Right cardiac atrium (tissue), 5 donors: ENCODE measurements at regions not wholly inside any gene's neighbourhood (a gene's known extent, or its start where the extent isn't known, plus 50 kb on each side); places are given as distances from the start of the nearest gene placed in this dataset.

ENCODE experiments used
- ATAC-seq, 2 donors: fragments of 200-7000 bp; cut with Tn5 transposase; one replicate each; pipeline versions ENCODE4 v1.8.0 to v1.9.1; 2020; ENCODE audit warnings: moderate library complexity in 2 of 2, mild to moderate bottlenecking in 1 of 2
- DNase-seq, 3 donors: peaks; one replicate each; pipeline ENCODE4 v3.0.0-alpha.2; 2020
- H3K27ac ChIP-seq: one replicate; pipeline ENCODE4 v1.5.1; 2013; ENCODE audit warnings: mild to moderate bottlenecking, low read length, control low read depth, moderate library complexity
- H3K27me3 ChIP-seq: one replicate; pipeline ENCODE4 v1.6.1; 2013; ENCODE audit not compliant: control insufficient read depth, insufficient read depth
- H3K4me1 ChIP-seq: one replicate; pipeline ENCODE4 v1.6.1; 2013; ENCODE audit warnings: low read length; ENCODE audit not compliant: control insufficient read depth, insufficient read depth
- H3K4me3 ChIP-seq: one replicate; pipeline ENCODE4 v1.5.1; 2013; ENCODE audit warnings: low read length, control low read depth
- H3K9me3 ChIP-seq: one replicate; pipeline ENCODE4 v1.6.1; 2013; ENCODE audit warnings: low read length; ENCODE audit not compliant: control insufficient read depth
- WGBS: extraction: QIAGEN DNeasy Blood & Tissue Kit; methylation state at CpG from one replicate; pipeline ENCODE4 v1.1.7; 2013; 5-methylcytosine and 5-hydroxymethylcytosine counted together
- intact Hi-C, 4 donors: fragments of 100-400 bp; cut with DNase I; formaldehyde crosslinking; loops; one replicate each; pipeline versions ENCODE4 v1.11.0 to v1.14.0; 2022 to 2023
- donor health status: healthy with polysubstance abuse.
- donor health status: DM: no; HTN: yes; CAD: no.
- donor health status: DM: no; HTN: no; CAD: no.
- donor health status: DM: no; HTN: yes; CAD: no; lungs with severe emphysema.
- donor health status: DM: yes; HTN: yes; CAD: no.

- 90% methylated on average over 7 of the region's 7 CpGs for WGBS
- Histone ChIP-seq H3K27ac (no peak overlapping the region), H3K4me1 (no peaks in the 10 kb centered on the region), H3K4me3 (no peak overlapping the region), H3K9me3 (peaks cover 1% of the 10 kb centered on the region), H3K27me3 (no peaks in the 10 kb centered on the region)
- intact Hi-C loops, result no loop called here
- ATAC-seq (no peak), DNase-seq (no peak)
These were observed 1244.1 kb upstream of the CDH6 start for GRCh38 chr5:29949301-29949872.

- Histone ChIP-seq H3K4me1 (no peaks in the 10 kb centered on the region), H3K9me3 (no peaks in the 10 kb centered on the region), H3K4me3 (no peak overlapping the region), H3K27ac (no peak overlapping the region), H3K27me3 (no peaks in the 10 kb centered on the region)
- DNase-seq (no peak), ATAC-seq (no peak)
- intact Hi-C loops, result no loop called here
- WGBS, result 83% methylated on average over 2 of the region's 2 CpGs
These were observed 1249.2 kb upstream of the CDH6 start for GRCh38 chr5:29944327-29944726.

GRCh38 chr5:29942089-29942488 is 1251.4 kb upstream of the CDH6 start:
- Histone ChIP-seq H3K27ac (no peak overlapping the region), H3K9me3 (no peaks in the 10 kb centered on the region), H3K4me1 (no peaks in the 10 kb centered on the region), H3K4me3 (no peak overlapping the region), H3K27me3 (no peaks in the 10 kb centered on the region)
- intact Hi-C loops, result no loop called here
- 52% methylated on average over 3 of the region's 3 CpGs for WGBS
- ATAC-seq, result no peak
- DNase-seq, result no peak

GRCh38 chr5:29939988-29940387 is 1253.5 kb upstream of the CDH6 start:
- DNase-seq, result no peak
- no peaks in the 10 kb centered on the region for H3K27me3 ChIP-seq
- no peak overlapping the region for H3K27ac ChIP-seq
- no peaks in the 10 kb centered on the region for H3K9me3 ChIP-seq
- no peak overlapping the region for H3K4me3 ChIP-seq
- no peak for ATAC-seq
- no peaks in the 10 kb centered on the region for H3K4me1 ChIP-seq
- WGBS, result 92% methylated on average over 1 of the region's 1 CpG
- intact Hi-C loops, result no loop called here

GRCh38 chr5:29935371-29935770 is 1258.1 kb upstream of the CDH6 start:
- no peaks in the 10 kb centered on the region for H3K27me3 ChIP-seq
- ATAC-seq (no peak), DNase-seq (no peak)
- H3K9me3 ChIP-seq, result no peaks in the 10 kb centered on the region
- no peak overlapping the region for H3K4me3 ChIP-seq
- H3K4me1 ChIP-seq, result no peaks in the 10 kb centered on the region
- no peak overlapping the region for H3K27ac ChIP-seq
- intact Hi-C loops, result no loop called here
- WGBS, result 84% methylated on average over 1 of the region's 1 CpG

- peaks cover 3% of the 10 kb centered on the region for H3K9me3 ChIP-seq
- H3K4me3 ChIP-seq, result no peak overlapping the region
- intact Hi-C loops, result no loop called here
- no peak for ATAC-seq
- no peak for DNase-seq
- no peaks in the 10 kb centered on the region for H3K4me1 ChIP-seq
- no peaks in the 10 kb centered on the region for H3K27me3 ChIP-seq
- 58% methylated on average over 3 of the region's 3 CpGs for WGBS
- H3K27ac ChIP-seq, result no peak overlapping the region
These were observed 1263.2 kb upstream of the CDH6 start for GRCh38 chr5:29930316-29930715.

GRCh38 chr5:29924107-29924506 is 1269.4 kb upstream of the CDH6 start:
- Histone ChIP-seq H3K9me3 (peaks cover 3% of the 10 kb centered on the region), H3K27me3 (no peaks in the 10 kb centered on the region), H3K4me1 (no peaks in the 10 kb centered on the region), H3K4me3 (no peak overlapping the region), H3K27ac (no peak overlapping the region)
- intact Hi-C loops, result no loop called here
- WGBS, result 63% methylated on average over 2 of the region's 2 CpGs
- no peak for ATAC-seq
- no peak for DNase-seq

- ATAC-seq (no peak), DNase-seq (no peak)
- 86% methylated on average over 15 of the region's 15 CpGs for WGBS
- no peak overlapping the region for H3K4me3 ChIP-seq
- intact Hi-C loops, result no loop called here
- no peak overlapping the region for H3K27ac ChIP-seq
- no peaks in the 10 kb centered on the region for H3K27me3 ChIP-seq
- peaks cover 5% of the 10 kb centered on the region for H3K9me3 ChIP-seq
- H3K4me1 ChIP-seq, result no peaks in the 10 kb centered on the region
These were observed 1287.7 kb upstream of the CDH6 start for GRCh38 chr5:29905626-29906353.

- no peak for ATAC-seq
- no peak for DNase-seq
- no peak overlapping the region for H3K4me3 ChIP-seq
- peaks cover 3% of the 10 kb centered on the region for H3K9me3 ChIP-seq
- H3K4me1 ChIP-seq, result no peaks in the 10 kb centered on the region
- WGBS, result 66% methylated on average over 2 of the region's 2 CpGs
- H3K27ac ChIP-seq, result no peak overlapping the region
- no peaks in the 10 kb centered on the region for H3K27me3 ChIP-seq
- intact Hi-C loops, result no loop called here
These were observed 1290.6 kb upstream of the CDH6 start for GRCh38 chr5:29902859-29903258.

- no peak for ATAC-seq
- H3K27me3 ChIP-seq, result no peaks in the 10 kb centered on the region
- peaks cover 3% of the 10 kb centered on the region for H3K9me3 ChIP-seq
- no peak overlapping the region for H3K27ac ChIP-seq
- DNase-seq, result no peak
- WGBS, result 59% methylated on average over 2 of the region's 2 CpGs
- no peak overlapping the region for H3K4me3 ChIP-seq
- intact Hi-C loops, result no loop called here
- H3K4me1 ChIP-seq, result no peaks in the 10 kb centered on the region
These were observed 1293.9 kb upstream of the CDH6 start for GRCh38 chr5:29899583-29899982.

- intact Hi-C loops, result no loop called here
These were observed 1295.6 kb upstream of the CDH6 start for GRCh38 chr5:29897916-29898315.

GRCh38 chr5:29896646-29897045 is 1296.8 kb upstream of the CDH6 start:
- no peak for DNase-seq

More at GRCh38 chr5:29897916-29898315, 1295.6 kb upstream of the CDH6 start:
- Histone ChIP-seq H3K4me1 (no peaks in the 10 kb centered on the region), H3K4me3 (no peak overlapping the region), H3K27me3 (no peaks in the 10 kb centered on the region), H3K9me3 (peaks cover 2% of the 10 kb centered on the region), H3K27ac (no peak overlapping the region)
- no peak for DNase-seq
- no peak for ATAC-seq

More at GRCh38 chr5:29896646-29897045, 1296.8 kb upstream of the CDH6 start:
- no peak overlapping the region for H3K4me3 ChIP-seq
- ATAC-seq, result no peak
- H3K4me1 ChIP-seq, result no peaks in the 10 kb centered on the region
- intact Hi-C loops, result no loop called here
- peaks cover 1% of the 10 kb centered on the region for H3K9me3 ChIP-seq
- H3K27me3 ChIP-seq, result no peaks in the 10 kb centered on the region
- 66% methylated on average over 1 of the region's 1 CpG for WGBS
- H3K27ac ChIP-seq, result no peak overlapping the region
